MM.1S (cell line): ENCODE measurements at regions not wholly inside any gene's neighbourhood (a gene's known extent, or its start where the extent isn't known, plus 50 kb on each side); places are given as distances from the start of the nearest gene placed in this dataset.

ENCODE experiments used
- CTCF ChIP-seq: fragments of 300-600 bp; sonication (generic); IDR thresholded peaks from 2 replicates; pipeline ENCODE4 v1.5.1; 2016; ENCODE audit warnings: antibody characterized with exemption, low read length, mixed read lengths
- EZH2 ChIP-seq: fragments of 300-600 bp; sonication (generic); optimal IDR thresholded peaks from 2 replicates; pipeline ENCODE3; 2017; ENCODE audit warnings: low read depth, mild to moderate bottlenecking, antibody characterized with exemption, low read length, mixed read lengths

GRCh38 chr16:13429416-13429815, 490.5 kb upstream of the ERCC4 start:
- no peak for TF ChIP-seq EZH2
- no peak for TF ChIP-seq CTCF
